ENCODE measurements at regions not wholly inside any gene's neighbourhood (a gene's known extent, or its start where the extent isn't known, plus 50 kb on each side); places are given as distances from the start of the nearest gene placed in this dataset.

DNA sequence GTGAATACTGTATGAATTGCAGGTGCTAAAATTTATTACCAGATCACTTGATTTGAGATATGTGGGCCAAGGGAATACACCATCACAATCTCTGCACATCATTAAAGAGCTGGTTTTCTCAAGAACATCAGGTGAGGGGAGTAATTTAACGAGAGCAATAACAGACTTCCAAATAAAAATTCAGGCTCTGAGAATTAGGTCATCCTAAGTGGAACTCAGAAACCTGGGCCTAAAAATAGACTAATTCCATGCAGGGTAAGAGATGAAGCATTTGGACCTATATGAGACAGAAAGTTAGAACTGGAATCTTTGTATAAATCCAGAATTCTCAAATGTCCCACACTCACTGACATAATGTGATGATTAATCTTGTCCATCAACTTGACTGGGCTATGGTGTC, 331.1 kb downstream of the ZNF621 start:
- DNase-seq (ENCODE audit: low read depth in 2 of 2) = no peak

DNA sequence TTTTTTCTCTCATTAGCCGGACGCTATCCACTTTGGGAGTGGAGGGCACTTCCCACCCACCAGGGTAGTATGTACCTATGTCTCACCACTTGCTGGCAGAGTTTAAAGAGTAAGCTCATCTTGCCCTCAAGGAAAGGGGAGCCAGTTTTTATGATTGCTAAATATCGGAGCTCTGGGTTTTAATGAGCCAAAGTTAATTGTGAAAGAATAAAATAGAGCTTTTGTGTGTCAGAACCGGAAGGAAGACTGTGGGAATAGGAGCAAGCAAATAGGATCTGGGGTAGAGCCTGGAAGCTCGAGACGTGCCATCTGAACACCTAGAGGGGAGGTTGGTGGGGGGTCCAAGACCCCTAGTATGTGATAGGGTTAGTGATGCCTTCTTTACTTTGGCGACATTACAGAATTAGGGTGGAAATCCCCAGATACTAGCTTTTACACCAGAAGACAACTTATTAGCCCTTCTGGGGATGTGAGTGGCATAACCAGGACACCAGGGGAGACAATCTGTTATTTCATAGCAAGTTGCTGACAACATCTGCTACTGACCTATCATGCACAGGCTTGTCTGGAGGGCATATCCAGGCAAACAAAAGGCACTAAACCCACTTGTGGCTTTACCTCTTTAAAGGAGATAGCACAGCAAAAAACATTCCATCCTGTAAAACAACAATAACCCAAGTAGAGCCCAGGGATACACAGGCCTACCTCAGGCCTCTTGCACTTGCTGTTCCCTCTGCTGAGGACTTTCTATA, 333.8 kb downstream of the ZNF621 start:
- DNase-seq (ENCODE audit: low read depth in 2 of 2) = no peak

GRCh38 chr3:40862946-40863345, 336.4 kb upstream of the CTNNB1 start:
- DNase-seq (ENCODE audit: low read depth in 2 of 2) = no peak

GRCh38 chr3:40864146-40864782, 335.0 kb upstream of the CTNNB1 start:
- DNase-seq (ENCODE audit: low read depth in 2 of 2) = no peak

GRCh38 chr3:40864915-40865314, 334.4 kb upstream of the CTNNB1 start:
- DNase-seq (ENCODE audit: low read depth in 2 of 2) = no peak

DNA sequence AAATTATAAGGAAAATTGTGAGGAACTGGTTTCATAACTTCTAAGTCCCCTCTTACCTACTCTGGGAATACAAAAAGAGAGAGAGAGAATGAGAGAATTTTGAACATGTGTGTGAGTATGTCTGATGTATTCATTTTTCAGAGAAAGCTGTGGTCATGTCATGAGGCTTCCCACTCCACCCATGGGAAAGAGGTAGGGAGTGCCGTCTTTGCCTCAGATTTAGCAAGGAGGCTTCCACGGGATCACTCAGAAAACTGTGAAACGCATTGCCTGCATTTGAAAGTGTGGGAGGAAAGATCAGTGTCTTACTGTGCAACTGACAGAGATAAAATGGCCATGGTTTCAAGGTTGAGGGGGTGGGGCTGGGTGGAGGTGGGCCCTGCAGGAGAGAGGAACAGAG, 331.5 kb upstream of the CTNNB1 start:
- no peak for DNase-seq (ENCODE audit: low read depth in 2 of 2)

DNA sequence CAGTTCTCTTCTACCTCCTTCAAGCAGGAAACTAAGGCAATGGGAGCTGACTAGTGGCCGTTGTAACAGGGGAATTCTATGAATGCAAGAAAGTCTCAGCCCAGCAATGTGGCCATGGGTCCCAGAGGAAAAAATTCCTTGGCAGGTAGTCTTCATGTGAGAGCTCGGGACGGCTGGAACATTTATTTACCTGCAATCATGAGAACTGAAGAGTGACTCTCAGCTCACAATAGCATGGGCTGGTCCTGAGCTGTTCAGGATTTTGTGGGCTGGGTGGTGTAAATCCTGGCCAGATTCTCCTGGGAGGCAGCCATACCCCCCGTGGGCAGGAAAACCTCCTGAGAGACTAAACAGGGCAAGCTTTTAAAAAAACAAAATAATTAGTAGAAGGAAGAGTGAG, 330.3 kb upstream of the CTNNB1 start:
- DNase-seq (ENCODE audit: low read depth in 2 of 2) = no peak

DNA sequence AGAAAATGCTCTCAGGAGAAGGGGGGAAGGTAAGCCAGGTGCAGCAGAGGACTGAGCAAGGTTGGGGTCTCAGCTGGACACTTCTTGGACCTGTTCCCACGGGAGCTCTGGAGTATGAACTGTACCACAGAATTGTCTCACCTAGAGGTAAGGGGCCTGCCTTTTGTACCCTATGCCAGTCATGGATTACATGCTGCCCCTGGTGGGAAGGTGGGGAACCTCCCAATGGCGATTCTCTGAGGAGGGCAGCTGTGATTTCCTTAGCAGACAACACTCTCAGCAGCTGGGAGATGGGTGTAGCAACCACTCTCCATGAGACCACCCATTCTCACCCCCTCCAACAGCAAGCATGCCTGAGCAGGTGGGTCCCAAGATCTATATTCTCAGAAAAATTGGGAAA, 329.4 kb upstream of the CTNNB1 start:
- DNase-seq (ENCODE audit: low read depth in 2 of 2) = no peak

GRCh38 chr3:40871394-40871793, 327.9 kb upstream of the CTNNB1 start:
- DNase-seq (ENCODE audit: low read depth in 2 of 2) = no peak

DNA sequence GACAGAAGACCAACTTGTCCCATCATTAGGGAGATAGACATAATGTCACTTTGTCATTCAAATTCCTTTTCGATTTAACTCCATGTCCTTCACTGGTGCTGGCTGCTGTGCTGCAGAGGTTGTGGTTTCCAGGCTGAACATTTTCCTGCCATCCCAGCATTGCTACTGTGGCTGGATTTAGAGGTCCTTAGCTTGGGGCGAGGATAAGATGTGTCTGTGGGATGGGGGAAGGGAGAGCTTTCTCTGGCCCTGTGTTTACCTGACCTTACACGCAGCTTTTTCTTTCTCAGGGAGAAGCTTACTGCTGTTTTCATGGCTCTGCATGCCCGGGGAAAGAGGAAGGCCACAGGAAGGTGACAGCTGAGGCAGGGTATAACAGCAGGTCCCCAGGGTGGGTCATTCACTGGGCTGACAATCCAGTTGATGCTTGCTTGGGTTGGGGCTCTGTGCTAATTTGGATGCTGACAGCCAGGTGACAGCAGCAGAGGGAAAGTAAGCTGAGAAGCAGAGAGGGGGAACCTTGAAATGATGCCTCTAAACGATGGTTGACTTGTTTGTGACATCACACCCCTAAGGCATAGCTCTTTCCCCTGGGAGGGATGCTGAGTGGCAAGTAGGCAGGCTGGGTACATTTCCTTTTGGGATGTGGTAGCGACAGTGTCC, 326.9 kb upstream of the CTNNB1 start:
- no peak for DNase-seq (ENCODE audit: low read depth in 2 of 2)

DNA sequence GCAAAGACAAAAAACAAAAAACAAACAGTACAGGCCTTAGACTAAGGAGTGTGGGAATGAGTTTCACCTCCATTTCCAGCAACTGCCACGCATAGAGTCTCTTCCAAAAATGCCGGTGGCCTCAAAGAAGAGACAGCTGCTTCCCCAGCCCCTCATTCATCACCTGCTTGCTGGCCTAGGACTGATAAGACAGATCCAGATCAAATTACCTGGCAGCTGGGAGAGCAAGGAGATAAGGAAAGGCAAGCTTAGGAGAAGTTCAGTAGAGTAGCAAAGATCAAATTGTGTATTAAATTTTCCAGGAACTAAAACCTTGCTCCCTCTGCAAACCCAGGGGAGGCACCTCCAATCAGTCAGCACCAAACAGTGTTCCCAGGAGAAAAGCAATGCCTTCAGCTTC, 325.8 kb upstream of the CTNNB1 start:
- no peak for DNase-seq (ENCODE audit: low read depth in 2 of 2)

DNA sequence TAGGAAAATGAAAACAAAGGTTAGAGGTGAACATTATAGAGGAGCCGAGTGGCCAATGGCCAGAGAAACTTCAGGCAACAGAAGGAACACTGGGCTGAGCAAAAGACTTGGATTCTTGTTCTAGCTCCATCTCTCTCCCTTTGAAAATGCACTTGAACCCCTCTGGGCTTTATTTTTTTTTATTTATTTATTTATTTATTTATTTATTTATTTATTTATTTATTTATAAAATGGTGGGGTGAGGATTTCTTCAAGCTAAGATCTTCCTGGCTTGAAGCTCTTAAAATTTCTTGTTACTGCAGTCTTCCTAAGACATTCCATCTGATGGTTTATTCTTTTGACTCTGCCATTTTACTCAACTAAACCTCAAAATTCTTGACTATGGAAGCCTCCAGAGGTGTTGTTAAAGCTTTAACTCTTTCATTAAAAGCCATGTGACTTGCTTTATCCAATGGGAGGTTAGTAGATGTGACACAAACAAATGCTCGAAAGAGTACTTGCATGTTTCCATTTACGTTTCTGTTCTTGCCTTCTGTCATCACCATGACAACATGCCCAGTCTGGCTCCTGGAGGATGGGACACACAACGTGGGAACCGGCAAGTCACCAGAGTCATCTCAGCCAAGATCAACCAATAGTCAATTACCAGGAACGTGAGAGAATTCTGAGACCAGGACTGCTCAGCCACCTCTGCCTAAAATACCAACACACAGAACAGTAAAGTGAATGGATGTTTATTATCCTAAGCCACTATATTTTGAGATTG, 325.2 kb upstream of the CTNNB1 start:
- DNase-seq (ENCODE audit: low read depth in 2 of 2) = no peak

DNA sequence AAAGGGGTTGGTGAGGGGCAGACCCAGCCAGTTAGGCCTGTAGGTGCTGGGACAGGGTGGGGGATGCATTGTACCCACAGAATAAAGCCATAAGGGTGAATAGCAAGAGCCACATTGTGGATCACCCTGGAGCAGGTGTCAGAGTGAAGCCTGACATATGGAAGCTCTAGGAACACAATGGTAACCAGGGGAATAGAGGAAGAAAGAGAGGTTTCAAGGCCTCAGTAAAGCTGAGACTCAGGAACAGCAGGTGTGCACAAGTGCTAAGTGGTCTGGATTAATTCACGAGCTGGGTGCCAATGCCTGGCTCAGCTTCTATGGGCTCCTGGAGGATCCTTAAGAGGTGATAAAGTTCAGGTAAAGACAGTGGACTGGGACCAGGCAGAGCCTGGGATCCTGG, 323.7 kb upstream of the CTNNB1 start:
- DNase-seq (ENCODE audit: low read depth in 2 of 2) = no peak

- DNase-seq (ENCODE audit: low read depth in 2 of 2) = no peak
These were observed 323.3 kb upstream of the CTNNB1 start for GRCh38 chr3:40876009-40876408.

DNA sequence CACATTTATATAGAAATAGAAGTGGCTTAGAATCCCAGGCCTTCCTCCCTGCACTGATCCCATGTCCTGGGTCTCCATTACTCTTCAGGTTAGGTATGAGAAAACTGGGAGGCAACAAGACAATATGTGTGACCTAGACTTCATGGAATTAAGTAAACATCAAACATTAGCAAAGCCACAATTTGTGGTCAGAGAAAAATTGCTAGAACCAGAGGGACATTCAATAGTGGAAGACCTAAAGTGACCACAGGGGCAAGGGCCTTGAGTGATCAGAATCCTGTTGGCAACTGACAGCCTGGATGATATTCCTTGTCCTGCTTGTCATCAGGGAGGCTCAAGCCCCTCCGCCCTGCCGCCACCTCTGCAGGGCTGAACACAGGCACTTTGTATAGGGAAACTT, 322.8 kb upstream of the CTNNB1 start:
- DNase-seq (ENCODE audit: low read depth in 2 of 2) = no peak

DNA sequence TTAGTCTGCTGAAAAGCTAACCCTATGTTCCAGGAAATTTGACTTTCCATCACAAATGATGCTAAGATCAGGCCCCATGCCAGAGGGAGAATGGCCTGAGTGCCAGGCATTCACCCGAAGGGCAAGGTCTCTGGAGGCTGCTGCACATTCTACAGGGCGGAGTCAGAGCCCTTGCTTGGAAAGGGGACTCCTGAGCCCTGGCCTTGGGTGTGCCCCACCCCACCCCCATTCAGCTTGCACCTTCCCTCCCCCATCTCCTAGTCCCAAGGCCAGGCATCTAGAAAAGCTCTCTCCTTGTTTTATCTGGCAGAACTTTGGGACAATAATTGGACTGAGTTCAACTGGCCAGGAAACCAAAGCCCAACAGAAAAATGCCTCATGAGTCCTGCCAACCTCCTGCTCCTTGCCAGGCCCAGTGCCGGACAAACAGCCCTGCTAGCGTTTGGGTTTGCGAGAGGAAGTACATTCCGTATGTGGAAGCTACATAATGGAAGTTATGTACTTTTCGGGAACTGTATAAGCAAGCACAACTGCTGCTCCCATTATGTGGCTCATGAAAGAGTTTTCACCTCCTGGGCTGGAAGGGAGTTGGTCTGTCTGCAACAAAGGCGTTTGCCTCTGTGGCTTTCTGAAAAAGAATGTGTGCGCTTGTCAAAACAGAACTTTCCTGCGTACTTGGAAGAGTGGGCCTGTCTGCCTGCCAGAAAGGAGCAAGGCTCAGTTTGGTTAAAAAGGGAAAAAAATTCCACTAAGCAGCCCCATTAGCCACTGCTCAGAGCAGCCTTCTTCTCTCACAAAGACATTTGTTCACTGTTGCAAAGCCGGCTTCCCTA, 321.5 kb upstream of the CTNNB1 start:
- no peak for DNase-seq (ENCODE audit: low read depth in 2 of 2)

- DNase-seq (ENCODE audit: low read depth in 2 of 2) = no peak
These were observed 320.8 kb upstream of the CTNNB1 start for GRCh38 chr3:40878464-40878905.

- DNase-seq (ENCODE audit: low read depth in 2 of 2) = no peak
These were observed 313.9 kb upstream of the CTNNB1 start for GRCh38 chr3:40885430-40885829.

- no peak for DNase-seq (ENCODE audit: low read depth in 2 of 2)
These were observed 312.5 kb upstream of the CTNNB1 start for GRCh38 chr3:40886660-40887425.

DNA sequence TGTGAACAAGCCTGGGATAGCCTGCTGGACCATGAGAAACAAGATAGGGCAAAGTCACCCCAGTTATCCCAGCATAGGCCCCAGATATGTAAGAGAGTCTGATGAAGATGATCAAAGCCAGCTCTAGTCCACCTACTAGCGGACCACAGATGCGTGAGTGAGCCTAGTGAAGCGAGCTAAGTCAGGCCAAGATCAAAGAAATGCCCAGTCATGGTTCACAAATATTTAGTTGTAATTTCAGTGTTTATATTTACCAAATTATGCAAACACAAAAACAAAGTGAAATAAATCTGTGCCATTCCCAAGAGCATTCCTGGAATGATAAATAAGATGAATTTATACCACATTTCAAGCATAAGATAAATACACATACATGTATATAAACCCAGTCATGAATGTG, 308.1 kb upstream of the CTNNB1 start:
- DNase-seq (ENCODE audit: low read depth in 2 of 2) = no peak

DNA sequence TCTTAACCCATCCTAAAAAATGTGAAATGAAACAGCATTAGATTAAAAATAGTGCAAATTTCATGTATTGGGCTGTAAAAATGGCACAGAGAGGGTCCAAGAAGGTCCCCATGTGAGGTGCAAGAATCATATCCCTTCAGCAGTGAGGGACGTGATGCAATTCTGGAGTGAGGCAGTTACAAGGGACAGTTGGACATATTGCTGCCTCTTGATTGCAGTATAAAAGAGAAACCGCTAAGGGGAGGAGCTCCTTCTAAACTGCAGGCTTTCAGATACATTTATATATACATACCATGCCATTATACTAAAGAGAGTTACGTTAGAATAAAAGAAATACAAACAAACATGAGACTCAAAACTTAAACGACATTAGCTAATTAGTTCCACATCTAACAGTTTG, 304.2 kb upstream of the CTNNB1 start:
- DNase-seq (ENCODE audit: low read depth in 2 of 2) = no peak

Data from activated CD4-positive, alpha-beta T cell treated with anti-CD3 and anti-CD28 coated beads for 24 hours (primary cell).